GM12878 (cell line): ENCODE measurements at regions not wholly inside any gene's neighbourhood (a gene's known extent, or its start where the extent isn't known, plus 50 kb on each side); places are given as distances from the start of the nearest gene placed in this dataset.

Experiments
- ATAC-seq: fragments of 200-7000 bp; cut with Tn5 transposase; 3 replicates; pipeline ENCODE4 v1.9.1; 2020; ENCODE audit warnings: mild to moderate bottlenecking, moderate library complexity
- BruUV-seq: library from RNA; stranded (reverse); fragments of 400-500 nt; replicated peaks from 2 replicates; lab custom pipeline; 2021; lab: Mats Ljungman, UMichigan
- CTCF ChIA-PET: fragments of 300-600 bp; sonication (Branson Sonifier 250); formaldehyde crosslinking; extraction: SDS; loops from one replicate; lab custom pipeline; 2021; ENCODE audit warnings: inconsistent platforms; lab: Yijun Ruan, JAX
- POLR2A ChIA-PET: fragments of 350-600 bp; formaldehyde crosslinking; extraction: SDS; loops from one replicate; lab custom pipeline; 2021; ENCODE audit warnings: inconsistent platforms; lab: Charles Lee
- RAD21 ChIA-PET: fragments of 300-600 bp; sonication (Branson Sonifier 250); formaldehyde crosslinking; loops from one replicate; lab custom pipeline; 2023; ENCODE audit warnings: antibody characterized with exemption; ENCODE audit not compliant: unreplicated experiment; lab: Charles Lee
- SMC1A ChIA-PET: fragments of 300-600 bp; sonication (Branson Sonifier 250); formaldehyde crosslinking; loops from one replicate; lab custom pipeline; 2023; ENCODE audit not compliant: unreplicated experiment, uncharacterized antibody; lab: Charles Lee
- DNase-seq: peaks from one replicate; pipeline ENCODE4 v3.0.0-alpha.2; 2011; ENCODE audit warnings: low read depth, low spot score
- FAIRE-seq: peaks from 3 replicates; lab custom pipeline; 2011; peaks lifted over from hg19 to GRCh38; lab: Jason Lieb, UNC
- H2AFZ ChIP-seq: 2 replicates; pipeline ENCODE4 v1.6.0; 2011; ENCODE audit warnings: low read depth, low read length, control low read depth; ENCODE audit not compliant: control insufficient read depth
- H3K27ac ChIP-seq: 2 replicates; pipeline ENCODE4 v1.5.1; 2011; ENCODE audit warnings: control low read depth; ENCODE audit not compliant: control insufficient read depth, insufficient read depth
- H3K27me3 ChIP-seq, 2 experiments: replicated peaks in 1 of 2; 2 replicates each; pipeline versions ENCODE4 v1.6.0 to v1.6.1; 2011; ENCODE audit warnings: low read length in 1 of 2; ENCODE audit not compliant: control insufficient read depth in 2 of 2, insufficient read depth in 2 of 2
- H3K36me3 ChIP-seq, 2 experiments: 2 replicates each; pipeline ENCODE4 v1.5.1; 2011; ENCODE audit warnings: low read length in 1 of 2; ENCODE audit not compliant: control insufficient read depth in 2 of 2, insufficient read depth in 2 of 2
- H3K4me1 ChIP-seq: 2 replicates; pipeline ENCODE4 v1.6.1; 2011; ENCODE audit warnings: mild to moderate bottlenecking, low read length, moderate library complexity, mixed read lengths; ENCODE audit not compliant: control insufficient read depth, insufficient read depth
- H3K4me2 ChIP-seq: 2 replicates; pipeline ENCODE4 v1.6.0; 2011; ENCODE audit warnings: control low read depth; ENCODE audit not compliant: control insufficient read depth, insufficient read depth
- H3K4me3 ChIP-seq: fragments of 200-600 bp; sonication (generic); 2 replicates; pipeline ENCODE4 v1.5.1; 2016
- H3K79me2 ChIP-seq: 2 replicates; pipeline ENCODE4 v1.6.0; 2011; ENCODE audit warnings: low read length; ENCODE audit not compliant: control insufficient read depth, insufficient read depth
- H3K9ac ChIP-seq: 2 replicates; pipeline ENCODE4 v1.8.0; 2011; ENCODE audit warnings: low read length, control low read depth, mixed read lengths; ENCODE audit not compliant: control insufficient read depth, insufficient read depth
- H3K9me3 ChIP-seq: replicated peaks from 3 replicates; pipeline ENCODE4 v1.5.1; 2011; ENCODE audit warnings: mild to moderate bottlenecking, low read length; ENCODE audit not compliant: control insufficient read depth, insufficient read depth
- H4K20me1 ChIP-seq: 2 replicates; pipeline ENCODE4 v1.6.0; 2011; ENCODE audit not compliant: control insufficient read depth, insufficient read depth
- BHLHE40 ChIP-seq, 2 experiments: fragments of 450-650 bp in 1 of 2; IDR thresholded peaks; 2 replicates each; pipeline ENCODE4 v1.6.1; 2011 to 2017; ENCODE audit warnings: low read depth in 2 of 2, borderline replicate concordance in 1 of 2, improper control_type of control experiment in 1 of 2, low read length in 1 of 2, mild to moderate bottlenecking in 1 of 2
- CREM ChIP-seq: IDR thresholded peaks from 2 replicates; pipeline ENCODE4 v1.6.1; 2014; ENCODE audit warnings: antibody characterized with exemption, low read depth
- GABPA ChIP-seq: IDR thresholded peaks from 2 replicates; pipeline ENCODE4 v1.6.1; 2014; ENCODE audit warnings: antibody characterized with exemption, low read depth, mild to moderate bottlenecking, inconsistent platforms
- MYB ChIP-seq: fragments of 150-350 bp; IDR thresholded peaks from 2 replicates; pipeline ENCODE4 v1.6.1; 2014; ENCODE audit warnings: mild to moderate bottlenecking, low read depth, low read length, borderline replicate concordance
- NFIC ChIP-seq: IDR thresholded peaks from 2 replicates; pipeline ENCODE4 v1.6.1; 2012; ENCODE audit warnings: low read depth, mild to moderate bottlenecking, inconsistent platforms, low read length, moderate library complexity
- NFYB ChIP-seq: IDR thresholded peaks from 2 replicates; pipeline ENCODE4 v1.6.1; 2011; ENCODE audit warnings: low read depth, mild to moderate bottlenecking, low read length, improper control_type of control experiment, moderate library complexity; ENCODE audit not compliant: insufficient read depth
- RCOR1 ChIP-seq: conservative IDR thresholded peaks from 2 replicates; pipeline ENCODE4 v1.6.1; 2012; ENCODE audit warnings: low read depth, low read length, improper control_type of control experiment
- RUNX3 ChIP-seq: IDR thresholded peaks from 2 replicates; pipeline ENCODE4 v1.6.1; 2012; ENCODE audit warnings: low read length, inconsistent platforms
- ZNF24 ChIP-seq: fragments of 450-650 bp; IDR thresholded peaks from 2 replicates; pipeline ENCODE4 v1.6.1; 2017; ENCODE audit warnings: antibody characterized with exemption, mild to moderate bottlenecking
- ZNF622 ChIP-seq: fragments of 450-650 bp; IDR thresholded peaks from 2 replicates; pipeline ENCODE4 v1.6.1; 2017; ENCODE audit warnings: mild to moderate bottlenecking, inconsistent platforms
- WGBS: methylation state at CpG from one replicate; pipeline ENCODE4 v1.1.6; 2016; ENCODE audit warnings: low lambda C conversion rate; ENCODE audit not compliant: insufficient replicate concordance, insufficient coverage; ENCODE audit errors: missing lambda C conversion rate; 5-methylcytosine and 5-hydroxymethylcytosine counted together
- in situ Hi-C: fragments of 300-500 bp; cut with MboI; formaldehyde crosslinking; loops from 9 replicates; pipeline ENCODE4 v1.14.3; 2018; ENCODE audit warnings: mixed read lengths
- intact Hi-C: fragments of 100-400 bp; cut with micrococcal nuclease; formaldehyde crosslinking; loops from one replicate; pipeline ENCODE4 v1.14.2; 2022; ENCODE audit not compliant: unreplicated experiment
- TF ChIP-seq, protein P1 (sequence below), 3 experiments: IDR thresholded peaks in 2 of 3; conservative IDR thresholded peaks in 1 of 3; 2 replicates each; pipeline ENCODE4 v1.5.1; 2011; ENCODE audit warnings: low read depth in 3 of 3, low read length in 3 of 3, mild to moderate bottlenecking in 3 of 3, control low read depth in 2 of 3, moderate library complexity in 2 of 3, inconsistent platforms in 1 of 3, mixed read lengths in 1 of 3; ENCODE audit not compliant: control insufficient read depth in 2 of 3, insufficient read depth in 1 of 3; ENCODE audit errors: extremely low read depth in 1 of 3
- TF ChIP-seq, protein P2 (sequence below): IDR thresholded peaks from 2 replicates; pipeline ENCODE4 v1.6.1; 2011; ENCODE audit warnings: low read depth, mild to moderate bottlenecking, low read length, moderate library complexity, borderline replicate concordance; ENCODE audit errors: extremely low read depth
- TF ChIP-seq, protein P3 (sequence below): fragments of 450-650 bp; IDR thresholded peaks from 2 replicates; pipeline ENCODE4 v1.6.1; 2014; ENCODE audit warnings: mild to moderate bottlenecking
- TF ChIP-seq, protein P4 (sequence below): IDR thresholded peaks from 2 replicates; pipeline ENCODE4 v1.6.1; 2012; ENCODE audit warnings: mild to moderate bottlenecking, low read depth, low read length

DNA sequence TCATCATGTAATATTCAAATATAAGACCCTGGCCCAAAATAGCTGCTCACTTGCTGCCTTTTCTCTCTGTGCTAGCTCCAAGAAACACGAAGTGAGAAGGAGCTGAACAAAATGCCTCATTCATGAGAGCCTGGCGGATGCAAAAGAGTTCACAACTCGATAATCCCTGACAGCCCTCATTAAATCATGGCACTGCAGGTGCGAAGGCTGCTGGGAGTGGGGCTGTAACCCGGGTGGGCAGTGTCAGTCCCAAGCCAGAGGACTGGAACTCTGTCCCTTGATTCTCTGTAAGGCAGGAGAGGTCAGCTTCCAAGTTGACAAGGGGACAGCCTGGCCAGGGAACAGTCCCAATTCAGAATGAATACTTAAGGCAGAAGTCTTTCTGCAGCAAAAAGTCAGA lies 318.5 kb downstream of the CDC5L start:
- TF ChIP-seq BHLHE40 (IDR thresholded peaks at IDR 0.05; ENCODE audit: borderline replicate concordance in 1 of 2, low read depth in 2 of 2, low read length in 1 of 2) (no peak), GABPA (no peak), NFIC (no peak), ZNF24 (no peak), RUNX3 (no peak), MYB (no peak), CREM (no peak), RCOR1 (no peak), NFYB (no peak), ZNF622 (no peak)
- TF ChIP-seq, protein P1, sequence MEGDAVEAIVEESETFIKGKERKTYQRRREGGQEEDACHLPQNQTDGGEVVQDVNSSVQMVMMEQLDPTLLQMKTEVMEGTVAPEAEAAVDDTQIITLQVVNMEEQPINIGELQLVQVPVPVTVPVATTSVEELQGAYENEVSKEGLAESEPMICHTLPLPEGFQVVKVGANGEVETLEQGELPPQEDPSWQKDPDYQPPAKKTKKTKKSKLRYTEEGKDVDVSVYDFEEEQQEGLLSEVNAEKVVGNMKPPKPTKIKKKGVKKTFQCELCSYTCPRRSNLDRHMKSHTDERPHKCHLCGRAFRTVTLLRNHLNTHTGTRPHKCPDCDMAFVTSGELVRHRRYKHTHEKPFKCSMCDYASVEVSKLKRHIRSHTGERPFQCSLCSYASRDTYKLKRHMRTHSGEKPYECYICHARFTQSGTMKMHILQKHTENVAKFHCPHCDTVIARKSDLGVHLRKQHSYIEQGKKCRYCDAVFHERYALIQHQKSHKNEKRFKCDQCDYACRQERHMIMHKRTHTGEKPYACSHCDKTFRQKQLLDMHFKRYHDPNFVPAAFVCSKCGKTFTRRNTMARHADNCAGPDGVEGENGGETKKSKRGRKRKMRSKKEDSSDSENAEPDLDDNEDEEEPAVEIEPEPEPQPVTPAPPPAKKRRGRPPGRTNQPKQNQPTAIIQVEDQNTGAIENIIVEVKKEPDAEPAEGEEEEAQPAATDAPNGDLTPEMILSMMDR (IDR thresholded peaks at IDR 0.05 in 2 of 3, conservative IDR thresholded peaks at IDR 0.05 in 1 of 3; ENCODE audit: control insufficient read depth in 2 of 3, extremely low read depth in 1 of 3, insufficient read depth in 1 of 3, low read depth in 3 of 3, low read length in 3 of 3) = no peak
- TF ChIP-seq, protein P2, sequence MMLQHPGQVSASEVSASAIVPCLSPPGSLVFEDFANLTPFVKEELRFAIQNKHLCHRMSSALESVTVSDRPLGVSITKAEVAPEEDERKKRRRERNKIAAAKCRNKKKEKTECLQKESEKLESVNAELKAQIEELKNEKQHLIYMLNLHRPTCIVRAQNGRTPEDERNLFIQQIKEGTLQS = no peak
- TF ChIP-seq, protein P3, sequence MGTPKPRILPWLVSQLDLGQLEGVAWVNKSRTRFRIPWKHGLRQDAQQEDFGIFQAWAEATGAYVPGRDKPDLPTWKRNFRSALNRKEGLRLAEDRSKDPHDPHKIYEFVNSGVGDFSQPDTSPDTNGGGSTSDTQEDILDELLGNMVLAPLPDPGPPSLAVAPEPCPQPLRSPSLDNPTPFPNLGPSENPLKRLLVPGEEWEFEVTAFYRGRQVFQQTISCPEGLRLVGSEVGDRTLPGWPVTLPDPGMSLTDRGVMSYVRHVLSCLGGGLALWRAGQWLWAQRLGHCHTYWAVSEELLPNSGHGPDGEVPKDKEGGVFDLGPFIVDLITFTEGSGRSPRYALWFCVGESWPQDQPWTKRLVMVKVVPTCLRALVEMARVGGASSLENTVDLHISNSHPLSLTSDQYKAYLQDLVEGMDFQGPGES = no peak
- TF ChIP-seq, protein P4, sequence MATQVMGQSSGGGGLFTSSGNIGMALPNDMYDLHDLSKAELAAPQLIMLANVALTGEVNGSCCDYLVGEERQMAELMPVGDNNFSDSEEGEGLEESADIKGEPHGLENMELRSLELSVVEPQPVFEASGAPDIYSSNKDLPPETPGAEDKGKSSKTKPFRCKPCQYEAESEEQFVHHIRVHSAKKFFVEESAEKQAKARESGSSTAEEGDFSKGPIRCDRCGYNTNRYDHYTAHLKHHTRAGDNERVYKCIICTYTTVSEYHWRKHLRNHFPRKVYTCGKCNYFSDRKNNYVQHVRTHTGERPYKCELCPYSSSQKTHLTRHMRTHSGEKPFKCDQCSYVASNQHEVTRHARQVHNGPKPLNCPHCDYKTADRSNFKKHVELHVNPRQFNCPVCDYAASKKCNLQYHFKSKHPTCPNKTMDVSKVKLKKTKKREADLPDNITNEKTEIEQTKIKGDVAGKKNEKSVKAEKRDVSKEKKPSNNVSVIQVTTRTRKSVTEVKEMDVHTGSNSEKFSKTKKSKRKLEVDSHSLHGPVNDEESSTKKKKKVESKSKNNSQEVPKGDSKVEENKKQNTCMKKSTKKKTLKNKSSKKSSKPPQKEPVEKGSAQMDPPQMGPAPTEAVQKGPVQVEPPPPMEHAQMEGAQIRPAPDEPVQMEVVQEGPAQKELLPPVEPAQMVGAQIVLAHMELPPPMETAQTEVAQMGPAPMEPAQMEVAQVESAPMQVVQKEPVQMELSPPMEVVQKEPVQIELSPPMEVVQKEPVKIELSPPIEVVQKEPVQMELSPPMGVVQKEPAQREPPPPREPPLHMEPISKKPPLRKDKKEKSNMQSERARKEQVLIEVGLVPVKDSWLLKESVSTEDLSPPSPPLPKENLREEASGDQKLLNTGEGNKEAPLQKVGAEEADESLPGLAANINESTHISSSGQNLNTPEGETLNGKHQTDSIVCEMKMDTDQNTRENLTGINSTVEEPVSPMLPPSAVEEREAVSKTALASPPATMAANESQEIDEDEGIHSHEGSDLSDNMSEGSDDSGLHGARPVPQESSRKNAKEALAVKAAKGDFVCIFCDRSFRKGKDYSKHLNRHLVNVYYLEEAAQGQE = no peak
- TF ChIP-seq, all 136 proteins: peak for 0
- peaks cover 9% of the 10 kb centered on the region for H3K4me1 ChIP-seq
- no peaks in the 10 kb centered on the region for H4K20me1 ChIP-seq
- no peaks in the 10 kb centered on the region for H3K27me3 ChIP-seq
- FAIRE-seq (no peak), ATAC-seq (no peak), DNase-seq (no peak)
- RAD21 ChIA-PET = interaction anchor here (1.8 to 1.9 kb wide), 2 partner anchors 17 to 162 kb away, joined by 6 read pairs; no protein-coding TSS in a partner anchor
- 93% methylated on average over 5 of the region's 5 CpGs for WGBS
- no peak overlapping the region for H3K9ac ChIP-seq
- H3K79me2 ChIP-seq = no peaks in the 10 kb centered on the region
- no peak overlapping the region for H2AFZ ChIP-seq
- H3K4me2 ChIP-seq = no peak overlapping the region
- intact Hi-C loops (no loop called here), in situ Hi-C loops (no loop called here)
- SMC1A ChIA-PET = interaction anchor here (0.6 to 1.5 kb wide), 3 partner anchors 18 to 1011 kb away, joined by 3 to 5 read pairs (median 4); no protein-coding TSS in a partner anchor
- H3K4me3 ChIP-seq = no peak overlapping the region
- no TSS peak for BruUV-seq
- CTCF ChIA-PET = interaction anchor here (0.6 to 1.0 kb wide), 2 partner anchors 74 to 1009 kb away, joined by 3 read pairs; no protein-coding TSS in a partner anchor
- no peak overlapping the region for H3K27ac ChIP-seq
- peaks cover 6% of the 10 kb centered on the region for H3K9me3 ChIP-seq
- POLR2A ChIA-PET = no interaction called here
- H3K36me3 ChIP-seq = no peaks in the 10 kb centered on the region
